GM19239 (cell line): ENCODE measurements at regions not wholly inside any gene's neighbourhood (a gene's known extent, or its start where the extent isn't known, plus 50 kb on each side); places are given as distances from the start of the nearest gene placed in this dataset.

Experiments
- DNase-seq: peaks from one replicate; pipeline ENCODE4 v3.0.0; 2011; ENCODE audit warnings: low spot score; ENCODE audit not compliant: insufficient read length
- FAIRE-seq: peaks from 2 replicates; lab custom pipeline; 2011; peaks lifted over from hg19 to GRCh38; lab: Jason Lieb, UNC

DNA sequence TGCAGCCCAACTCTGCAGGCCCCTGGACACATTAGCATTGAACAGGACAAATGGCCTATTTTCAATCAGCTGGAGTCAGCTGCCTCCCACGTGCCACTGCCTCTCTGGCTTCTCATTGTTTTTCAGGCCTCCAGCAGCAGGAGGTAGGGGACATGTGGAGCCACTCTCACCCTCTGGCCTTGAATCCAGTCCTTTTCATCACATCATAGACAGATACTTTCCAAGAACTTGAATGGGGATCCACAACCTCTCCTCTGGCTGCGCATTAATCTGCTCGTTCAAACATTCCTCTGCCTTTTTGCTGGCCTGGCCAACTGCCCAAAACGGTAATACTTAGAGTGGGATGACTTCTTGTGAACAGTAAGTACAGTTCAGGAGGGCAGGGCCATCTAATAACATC lies 592.3 kb downstream of the PKHD1 start:
- FAIRE-seq (no peak), DNase-seq (no peak)

GRCh38 chr6:51495610-51496396 lies 591.6 kb downstream of the PKHD1 start:
- FAIRE-seq (no peak), DNase-seq (no peak)

DNA sequence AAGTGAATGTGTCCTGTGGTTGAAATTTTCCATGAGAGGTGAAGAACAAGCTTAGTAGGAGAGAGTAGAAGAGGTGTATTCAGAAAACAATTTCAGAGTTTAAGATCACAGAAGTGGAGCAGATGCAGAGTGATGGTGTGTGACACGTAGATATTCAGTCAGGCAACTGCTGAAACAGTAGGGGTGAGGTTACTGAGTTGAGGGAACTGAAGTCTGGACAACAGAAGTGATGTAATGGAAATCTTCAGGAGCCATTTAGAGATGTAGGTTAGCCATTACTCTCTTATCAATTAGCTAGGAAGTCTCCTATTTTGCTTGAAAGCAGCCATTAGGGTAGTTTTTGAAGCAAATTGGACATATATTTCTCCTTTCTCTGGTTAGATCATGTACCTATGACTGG lies 584.4 kb downstream of the PKHD1 start:
- DNase-seq (no peak), FAIRE-seq (no peak)

GRCh38 chr6:51505434-51505833 lies 582.0 kb downstream of the PKHD1 start:
- no peak for FAIRE-seq

DNA sequence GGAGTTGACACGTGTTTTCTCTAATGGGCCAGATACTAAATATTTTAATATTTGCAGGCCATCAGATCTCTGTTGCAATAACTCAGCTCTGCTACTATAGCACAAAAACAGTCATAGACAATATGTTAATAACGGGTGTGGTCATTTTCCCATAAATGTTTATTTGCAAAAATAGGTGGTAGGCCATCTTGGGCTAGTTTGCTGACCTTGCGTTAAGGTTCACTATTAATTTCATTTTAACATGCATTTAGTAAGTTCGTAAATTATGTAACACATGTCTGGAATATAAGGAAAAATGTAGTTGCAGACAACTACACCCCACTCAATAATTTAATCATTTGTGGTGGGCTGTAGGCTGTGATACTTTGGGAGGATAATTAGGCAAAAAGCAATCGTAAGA lies 577.8 kb downstream of the PKHD1 start:
- DNase-seq (no peak), FAIRE-seq (no peak)

More at GRCh38 chr6:51505434-51505833, 582.0 kb downstream of the PKHD1 start:
- no peak for DNase-seq

DNA sequence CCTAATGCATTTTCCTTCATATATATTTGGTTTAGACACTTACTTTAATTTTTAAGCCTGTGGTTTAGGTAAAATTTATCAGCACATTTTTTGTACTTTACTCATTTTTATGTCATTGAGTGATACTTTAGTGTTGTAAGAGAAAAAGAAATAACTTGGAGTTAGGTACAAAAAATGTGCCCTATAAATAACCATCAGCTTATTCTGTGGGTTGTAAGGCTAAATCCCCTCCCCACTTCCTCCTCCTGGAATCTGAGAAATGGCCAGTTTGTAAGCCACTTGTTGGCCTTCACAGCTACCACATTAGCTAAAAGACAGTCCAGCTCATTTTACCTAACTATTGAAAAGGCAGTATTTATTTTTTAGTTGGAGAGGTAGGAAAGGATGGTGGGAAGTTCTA lies 576.3 kb downstream of the PKHD1 start:
- FAIRE-seq, result no peak

DNA sequence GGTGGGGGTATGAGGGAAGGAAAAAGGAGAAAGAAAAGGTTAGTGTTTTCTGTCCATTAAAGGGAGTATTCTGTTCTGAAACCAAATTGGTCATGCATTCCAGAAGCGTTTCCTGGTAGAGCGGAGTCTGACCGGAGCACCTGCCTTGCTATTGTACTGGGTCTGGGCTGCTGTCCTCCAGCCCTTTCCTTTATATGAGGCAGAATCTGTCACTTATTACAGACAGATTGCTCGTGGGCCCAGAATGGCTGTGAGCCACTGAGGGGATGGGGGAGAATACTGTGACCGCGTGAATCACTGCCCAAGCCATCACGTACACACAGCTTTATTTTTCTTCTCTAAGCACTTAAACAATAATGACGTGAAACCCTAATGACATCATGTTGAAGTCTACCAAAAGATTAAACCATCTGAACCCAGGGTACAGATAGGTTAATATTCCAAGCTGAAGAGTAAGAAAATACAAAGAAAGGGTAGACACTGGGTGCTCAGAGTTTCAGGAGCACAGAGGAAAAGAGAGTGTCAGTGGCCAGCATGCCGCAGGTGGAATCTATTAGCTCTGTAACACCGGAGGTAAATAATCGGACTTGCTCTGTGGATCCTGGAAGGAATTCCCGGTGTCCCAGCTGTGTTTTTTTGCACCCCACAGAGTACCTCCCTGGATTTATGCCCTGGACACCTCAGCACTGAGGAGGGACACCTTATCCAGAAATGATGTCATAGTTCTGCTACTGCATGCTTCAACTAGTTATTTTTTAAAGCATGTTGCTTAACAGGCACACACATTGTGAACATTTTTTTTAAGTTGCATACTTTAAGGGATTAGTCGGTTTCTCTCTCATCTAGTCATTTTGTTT lies 573.3 kb downstream of the PKHD1 start:
- FAIRE-seq (no peak), DNase-seq (no peak)

More for the DNA sequence above, 576.3 kb downstream of the PKHD1 start:
- no peak for DNase-seq

DNA sequence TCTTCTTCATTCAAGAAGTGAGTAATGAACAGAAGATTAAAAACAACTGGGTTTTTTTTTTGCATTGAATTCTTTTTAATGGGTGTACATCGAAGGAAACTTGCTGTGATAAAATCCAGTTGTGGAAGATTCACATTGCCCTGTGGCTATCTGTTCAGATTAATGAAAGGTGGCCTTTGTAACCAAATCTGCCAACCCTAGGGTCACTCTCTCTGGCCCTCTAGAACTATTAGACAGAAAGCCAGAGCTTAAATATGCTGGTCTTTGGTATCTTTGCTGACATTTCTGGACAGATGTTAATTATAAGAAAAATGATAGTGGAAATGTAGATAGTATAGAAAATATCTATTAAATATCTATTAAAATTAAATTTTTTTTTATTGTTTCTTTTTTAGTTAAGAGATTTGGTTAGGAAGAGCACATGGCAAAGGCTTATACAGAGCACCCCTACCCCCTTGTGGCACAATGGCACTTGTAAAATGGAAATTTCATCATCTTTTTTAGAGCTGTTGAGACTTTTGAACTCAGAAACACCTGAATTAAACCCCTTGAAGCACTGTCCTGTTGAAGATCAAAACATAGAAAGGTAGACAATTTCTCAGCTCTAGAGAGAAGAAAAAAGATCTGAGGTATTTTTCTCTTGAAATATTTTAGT lies 572.5 kb downstream of the PKHD1 start:
- FAIRE-seq, result no peak
- DNase-seq, result no peak

DNA sequence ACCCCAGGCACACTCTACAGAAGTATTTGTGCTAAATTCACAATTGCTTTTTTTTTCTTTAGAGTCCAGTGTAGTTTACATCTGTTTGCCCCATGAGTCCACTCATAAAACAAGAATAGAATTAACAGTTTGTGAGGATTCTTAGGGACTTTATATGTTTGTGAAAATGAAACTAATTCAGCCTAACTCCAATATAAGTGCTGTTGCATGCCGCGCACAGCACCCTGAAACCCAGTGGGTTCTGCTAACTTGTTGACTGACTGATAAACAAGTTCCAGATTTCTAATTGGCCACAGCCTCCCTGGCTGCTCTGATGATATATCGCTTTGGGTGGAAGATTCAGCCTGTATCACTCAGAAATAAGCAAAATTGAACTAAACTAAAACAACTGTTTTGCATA lies 561.4 kb downstream of the PKHD1 start:
- DNase-seq, result no peak
- no peak for FAIRE-seq

GRCh38 chr6:51526922-51527321 lies 560.5 kb downstream of the PKHD1 start:
- FAIRE-seq, result no peak
- DNase-seq, result no peak

DNA sequence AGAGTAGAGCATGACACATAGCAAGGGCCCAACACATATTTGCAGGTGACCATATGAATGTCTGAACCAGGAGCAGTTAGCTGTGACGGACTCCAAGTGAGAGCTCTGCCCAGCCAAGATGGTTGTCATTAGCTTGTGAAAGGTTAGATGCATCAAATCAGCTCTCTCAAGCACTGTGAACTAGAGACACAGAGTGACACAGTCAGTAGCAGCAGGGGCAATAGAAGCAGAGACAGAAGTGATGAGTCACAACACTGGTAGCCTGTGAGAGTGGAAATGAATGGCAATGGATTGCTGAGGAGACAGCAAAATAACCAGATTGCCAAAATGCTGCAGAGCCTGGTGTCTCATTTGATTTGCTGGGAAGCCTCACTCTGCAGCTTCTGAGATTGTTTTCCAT lies 558.9 kb downstream of the PKHD1 start:
- FAIRE-seq (no peak), DNase-seq (no peak)

- DNase-seq, result no peak
- no peak for FAIRE-seq
Measured at GRCh38 chr6:51529240-51529639, 558.2 kb downstream of the PKHD1 start.

- FAIRE-seq, result no peak
- DNase-seq, result no peak
Measured at GRCh38 chr6:51531623-51532022, 555.8 kb downstream of the PKHD1 start.

GRCh38 chr6:51533962-51534361 lies 553.5 kb downstream of the PKHD1 start:
- FAIRE-seq (no peak), DNase-seq (no peak)

- FAIRE-seq, result no peak
- DNase-seq, result no peak
Measured at GRCh38 chr6:51535327-51535726, 552.1 kb downstream of the PKHD1 start.

DNA sequence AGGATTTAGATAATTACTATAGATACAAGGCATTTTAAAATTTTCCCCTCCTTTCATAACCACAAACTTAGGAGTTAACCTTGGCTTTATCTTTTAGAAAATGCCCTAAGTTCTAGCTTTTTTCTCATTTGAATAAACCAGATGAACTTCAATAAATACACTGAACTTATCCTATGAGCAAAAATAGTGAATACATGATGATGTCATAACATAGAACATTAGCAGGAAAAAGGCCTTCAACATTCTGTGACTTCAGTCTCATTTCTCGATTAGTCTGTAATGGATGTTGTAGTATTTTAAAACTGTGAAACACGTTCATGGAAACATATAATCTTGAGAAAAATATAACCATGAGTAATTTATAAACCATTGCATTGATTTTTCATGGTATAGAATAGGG lies 550.7 kb downstream of the PKHD1 start:
- no peak for FAIRE-seq

GRCh38 chr6:51541847-51542246 lies 545.6 kb downstream of the PKHD1 start:
- FAIRE-seq (no peak), DNase-seq (no peak)

More for the DNA sequence above, 550.7 kb downstream of the PKHD1 start:
- no peak for DNase-seq

DNA sequence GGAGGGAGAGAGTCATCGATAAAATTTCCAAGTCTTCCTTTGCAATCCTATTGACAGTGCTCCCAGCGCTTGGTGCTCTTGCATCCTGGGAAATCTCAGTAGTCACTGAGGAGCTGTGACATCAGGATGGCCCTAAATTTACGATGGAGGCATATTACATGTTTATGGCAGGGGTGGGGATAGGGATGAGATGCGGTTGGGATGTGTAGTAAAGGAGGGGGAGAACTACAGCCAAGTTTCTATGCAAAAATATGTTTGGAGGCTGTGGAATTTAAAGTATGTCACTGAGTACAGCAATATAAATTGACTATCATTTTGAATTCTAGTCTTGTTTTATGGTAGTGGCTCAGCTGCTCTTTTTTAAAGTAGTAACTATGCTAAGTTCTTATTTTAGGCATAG lies 544.9 kb downstream of the PKHD1 start:
- FAIRE-seq (no peak), DNase-seq (no peak)

- DNase-seq (no peak), FAIRE-seq (no peak)
Measured at GRCh38 chr6:51550243-51550642, 537.2 kb downstream of the PKHD1 start.

GRCh38 chr6:51552435-51552834 lies 535.0 kb downstream of the PKHD1 start:
- DNase-seq (no peak), FAIRE-seq (no peak)
